ENCODE measurements at regions not wholly inside any gene's neighbourhood (a gene's known extent, or its start where the extent isn't known, plus 50 kb on each side); places are given as distances from the start of the nearest gene placed in this dataset.

GRCh38 chr1:165011186-165011585 is 345.3 kb downstream of the LMX1A start:
- TF ChIP-seq CTCF (IDR thresholded peaks at IDR 0.05; ENCODE audit: insufficient read depth, low read depth, low read length) (no peak), EZH2 (IDR thresholded peaks at IDR 0.05; ENCODE audit: insufficient read depth, low read length) (no peak)
